ENCODE measurements at regions not wholly inside any gene's neighbourhood (a gene's known extent, or its start where the extent isn't known, plus 50 kb on each side); places are given as distances from the start of the nearest gene placed in this dataset.

- no peaks in the 10 kb centered on the region for H3K9me3 ChIP-seq (ENCODE audit: control insufficient read depth, insufficient read depth, low read length)
- no peak overlapping the region for H3K4me3 ChIP-seq (ENCODE audit: low read depth, low read length)
- ChIA-PET POLR2A (no interaction called here), CTCF (no interaction called here)
- H3K27me3 ChIP-seq (ENCODE audit: control insufficient read depth, insufficient read depth, low read length), result no peaks in the 10 kb centered on the region
- TF ChIP-seq CTCF (IDR thresholded peaks at IDR 0.05; ENCODE audit: low read depth, low read length), result no peak
- H3K27ac ChIP-seq (ENCODE audit: low read depth, low read length), result no peak overlapping the region
- no peak for DNase-seq (ENCODE audit: low read depth, low spot score)
These were observed 235.6 kb downstream of the PIK3C3 start for GRCh38 chr18:42190643-42191042.

GRCh38 chr18:42192251-42193248, 237.5 kb downstream of the PIK3C3 start:
- no peaks in the 10 kb centered on the region for H3K27me3 ChIP-seq (ENCODE audit: control insufficient read depth, insufficient read depth, low read length)
- H3K9me3 ChIP-seq (ENCODE audit: control insufficient read depth, insufficient read depth, low read length), result no peaks in the 10 kb centered on the region
- H3K4me3 ChIP-seq (ENCODE audit: low read depth, low read length), result no peak overlapping the region
- no peak for TF ChIP-seq CTCF (IDR thresholded peaks at IDR 0.05; ENCODE audit: low read depth, low read length)
- ChIA-PET CTCF (interaction anchor here (1.6 kb wide), 1 partner anchor 78 kb away, joined by 6 read pairs; no protein-coding TSS in a partner anchor), POLR2A (no interaction called here)
- H3K27ac ChIP-seq (ENCODE audit: low read depth, low read length), result no peak overlapping the region
- no peak for DNase-seq (ENCODE audit: low read depth, low spot score)

- ChIA-PET CTCF (interaction anchor here (0.7 to 2.3 kb wide), 2 partner anchors 82 to 143 kb away, joined by 3 to 7 read pairs; no protein-coding TSS in a partner anchor), POLR2A (no interaction called here)
- no peak overlapping the region for H3K27ac ChIP-seq (ENCODE audit: low read depth, low read length)
- H3K4me3 ChIP-seq (ENCODE audit: low read depth, low read length), result no peak overlapping the region
- no peaks in the 10 kb centered on the region for H3K27me3 ChIP-seq (ENCODE audit: control insufficient read depth, insufficient read depth, low read length)
- H3K9me3 ChIP-seq (ENCODE audit: control insufficient read depth, insufficient read depth, low read length), result no peaks in the 10 kb centered on the region
- TF ChIP-seq CTCF (IDR thresholded peaks at IDR 0.05; ENCODE audit: low read depth, low read length), result no peak
- DNase-seq (ENCODE audit: low read depth, low spot score), result no peak
These were observed 241.6 kb downstream of the PIK3C3 start for GRCh38 chr18:42196651-42197050.

- no peak for DNase-seq (ENCODE audit: low read depth, low spot score)
- CTCF ChIA-PET, result interaction anchor here (1.0 kb wide), 1 partner anchor 86 kb away, joined by 3 read pairs; no protein-coding TSS in a partner anchor
- Histone ChIP-seq H3K27ac (ENCODE audit: low read depth, low read length) (no peak overlapping the region), H3K9me3 (ENCODE audit: control insufficient read depth, insufficient read depth, low read length) (no peaks in the 10 kb centered on the region), H3K27me3 (ENCODE audit: control insufficient read depth, insufficient read depth, low read length) (no peaks in the 10 kb centered on the region), H3K4me3 (ENCODE audit: low read depth, low read length) (no peak overlapping the region)
- POLR2A ChIA-PET, result no interaction called here
- no peak for TF ChIP-seq CTCF (IDR thresholded peaks at IDR 0.05; ENCODE audit: low read depth, low read length)
These were observed 246.1 kb downstream of the PIK3C3 start for GRCh38 chr18:42201137-42201536.

GRCh38 chr18:42211201-42211600, 256.2 kb downstream of the PIK3C3 start:
- no peaks in the 10 kb centered on the region for H3K27me3 ChIP-seq (ENCODE audit: control insufficient read depth, insufficient read depth, low read length)
- no peak overlapping the region for H3K27ac ChIP-seq (ENCODE audit: low read depth, low read length)
- no peaks in the 10 kb centered on the region; the same call in 1 of the 2 replicates for H3K9me3 ChIP-seq (ENCODE audit: control insufficient read depth, insufficient read depth, low read length)
- POLR2A ChIA-PET, result no interaction called here
- H3K4me3 ChIP-seq (ENCODE audit: low read depth, low read length), result no peak overlapping the region
- DNase-seq (ENCODE audit: low read depth, low spot score), result no peak
- CTCF ChIA-PET, result no interaction called here
- no peak for TF ChIP-seq CTCF (IDR thresholded peaks at IDR 0.05; ENCODE audit: low read depth, low read length)
